ENCODE measurements at regions not wholly inside any gene's neighbourhood (a gene's known extent, or its start where the extent isn't known, plus 50 kb on each side); places are given as distances from the start of the nearest gene placed in this dataset.

- TF ChIP-seq SP2 (IDR thresholded peaks at IDR 0.05; ENCODE audit: low read length) (no peak), CBX5 (IDR thresholded peaks at IDR 0.05; ENCODE audit: low read depth, low read length) (no peak), POLR2A (IDR thresholded peaks at IDR 0.05; ENCODE audit: control extremely low read depth in 1 of 2, low read depth in 2 of 2, low read length in 2 of 2) (no peak), TCF12 (IDR thresholded peaks at IDR 0.05; ENCODE audit: low read depth, low read length) (no peak), MAFK (IDR thresholded peaks at IDR 0.05; ENCODE audit: low read depth, low read length) (no peak), EZH2 (IDR thresholded peaks at IDR 0.05; ENCODE audit: low read depth, low read length, severe bottlenecking) (no peak), POLR2AphosphoS5 (IDR thresholded peaks at IDR 0.05; ENCODE audit: low read depth, low read length) (no peak)
Measured at GRCh38 chr13:99819967-99820366, 151.6 kb downstream of the ZIC5 start.

Measured in H1 (cell line).